Breast epithelium (tissue), 4 donors: ENCODE measurements at regions not wholly inside any gene's neighbourhood (a gene's known extent, or its start where the extent isn't known, plus 50 kb on each side); places are given as distances from the start of the nearest gene placed in this dataset.

Experiments used
- DNase-seq, 2 donors: peaks; one replicate each; pipeline ENCODE4 v3.0.0-alpha.2; 2019; ENCODE audit warnings: low spot score in 2 of 2
- H3K27ac ChIP-seq, 2 donors: fragments of 200-600 bp; sonication (generic) in 1 of 2; one replicate each; pipeline ENCODE4 v1.5.1; 2016 to 2019; ENCODE audit warnings: mild to moderate bottlenecking in 1 of 2
- H3K27me3 ChIP-seq, 2 donors: fragments of 200-600 bp; sonication (generic) in 1 of 2; one replicate each; pipeline versions ENCODE4 v1.5.1 to v1.6.0; 2017 to 2019; ENCODE audit warnings: control low read depth in 1 of 2, mild to moderate bottlenecking in 1 of 2
- H3K36me3 ChIP-seq: fragments of 200-600 bp; one replicate; pipeline ENCODE4 v1.5.1; 2019
- H3K4me1 ChIP-seq, 2 donors: fragments of 200-600 bp; sonication (generic); one replicate each; pipeline ENCODE4 v1.5.1; 2016 to 2019; ENCODE audit warnings: control low read depth in 1 of 2
- H3K4me3 ChIP-seq, 3 donors: fragments of 200-600 bp; sonication (generic); 1 replicate in 2 of 3; 2 replicates in 1 of 3; pipeline ENCODE4 v1.5.1; 2016 to 2019; ENCODE audit warnings: mild to moderate bottlenecking in 3 of 3, moderate library complexity in 2 of 3
- H3K9me3 ChIP-seq, 2 donors: fragments of 200-600 bp; sonication (generic) in 1 of 2; one replicate each; pipeline ENCODE4 v1.5.1; 2016 to 2019; ENCODE audit warnings: control low read depth in 1 of 2
- CTCF ChIP-seq, 3 donors: fragments of 450-650 bp; IDR thresholded peaks; one replicate each; pipeline ENCODE4 v1.5.1; 2016 to 2017; ENCODE audit warnings: antibody characterized with exemption in 3 of 3, mild to moderate bottlenecking in 3 of 3, moderate library complexity in 3 of 3
- POLR2A ChIP-seq: fragments of 450-650 bp; IDR thresholded peaks from one replicate; pipeline ENCODE4 v1.6.1; 2016; ENCODE audit warnings: antibody characterized with exemption, mild to moderate bottlenecking, moderate library complexity
- POLR2AphosphoS5 ChIP-seq, 3 donors: sonication (generic); formaldehyde crosslinking; IDR thresholded peaks; one replicate each; pipeline ENCODE4 v1.6.1; 2017; ENCODE audit warnings: antibody characterized with exemption in 3 of 3
- intact Hi-C: fragments of 100-400 bp; cut with DNase I; formaldehyde crosslinking; loops from one replicate; pipeline ENCODE4 v1.15.1; 2023; ENCODE audit warnings: low total_unique reads

GRCh38 chr12:67916266-67916970 is 72.8 kb upstream of the IFNG-AS1 start:
- no peak for DNase-seq
- Histone ChIP-seq H3K4me3 (no peak overlapping the region), H3K27me3 (no peaks in the 10 kb centered on the region), H3K36me3 (no peaks in the 10 kb centered on the region), H3K27ac (no peak overlapping the region), H3K9me3 (no peaks in the 10 kb centered on the region), H3K4me1 (no peaks in the 10 kb centered on the region)
- TF ChIP-seq POLR2AphosphoS5 (IDR thresholded peaks at IDR 0.05), result no peak
- TF ChIP-seq CTCF (IDR thresholded peaks at IDR 0.05), result no peak
- no peak for TF ChIP-seq POLR2A
- intact Hi-C loops, result no loop called here

GRCh38 chr12:67917811-67918210 is 71.4 kb upstream of the IFNG-AS1 start:
- Histone ChIP-seq H3K27me3 (no peaks in the 10 kb centered on the region), H3K36me3 (no peaks in the 10 kb centered on the region), H3K9me3 (no peaks in the 10 kb centered on the region), H3K27ac (no peak overlapping the region), H3K4me1 (no peaks in the 10 kb centered on the region), H3K4me3 (no peak overlapping the region)
- TF ChIP-seq CTCF (IDR thresholded peaks at IDR 0.05) (no peak), POLR2AphosphoS5 (IDR thresholded peaks at IDR 0.05) (no peak), POLR2A (no peak)
- no peak for DNase-seq
- intact Hi-C loops, result no loop called here

GRCh38 chr12:67918441-67918840 is 70.8 kb upstream of the IFNG-AS1 start:
- TF ChIP-seq POLR2A (no peak), POLR2AphosphoS5 (IDR thresholded peaks at IDR 0.05) (no peak), CTCF (IDR thresholded peaks at IDR 0.05) (no peak)
- no peak for DNase-seq

GRCh38 chr12:67919406-67919805 is 69.8 kb upstream of the IFNG-AS1 start:
- H3K4me3 ChIP-seq, result no peak overlapping the region
- no peaks in the 10 kb centered on the region for H3K27me3 ChIP-seq
- no peaks in the 10 kb centered on the region for H3K36me3 ChIP-seq
- no peaks in the 10 kb centered on the region for H3K9me3 ChIP-seq
- intact Hi-C loops, result no loop called here
- no peak for DNase-seq
- H3K27ac ChIP-seq, result no peak overlapping the region
- TF ChIP-seq POLR2A, result no peak
- no peak for TF ChIP-seq CTCF (IDR thresholded peaks at IDR 0.05)
- no peak for TF ChIP-seq POLR2AphosphoS5 (IDR thresholded peaks at IDR 0.05)
- no peaks in the 10 kb centered on the region for H3K4me1 ChIP-seq

More at GRCh38 chr12:67918441-67918840, 70.8 kb upstream of the IFNG-AS1 start:
- intact Hi-C loops, result no loop called here
- Histone ChIP-seq H3K36me3 (no peaks in the 10 kb centered on the region), H3K27ac (no peak overlapping the region), H3K27me3 (no peaks in the 10 kb centered on the region), H3K4me3 (no peak overlapping the region), H3K4me1 (no peaks in the 10 kb centered on the region), H3K9me3 (no peaks in the 10 kb centered on the region)

- Histone ChIP-seq H3K27me3 (no peaks in the 10 kb centered on the region), H3K4me3 (no peak overlapping the region), H3K4me1 (no peaks in the 10 kb centered on the region), H3K9me3 (no peaks in the 10 kb centered on the region), H3K27ac (no peak overlapping the region), H3K36me3 (no peaks in the 10 kb centered on the region)
- no peak for DNase-seq
- intact Hi-C loops, result no loop called here
- no peak for TF ChIP-seq POLR2AphosphoS5 (IDR thresholded peaks at IDR 0.05)
- no peak for TF ChIP-seq CTCF (IDR thresholded peaks at IDR 0.05)
- no peak for TF ChIP-seq POLR2A
Measured at GRCh38 chr12:67920413-67920812, 68.8 kb upstream of the IFNG-AS1 start.
